Omental fat pad (tissue), 3 donors: ENCODE measurements at regions not wholly inside any gene's neighbourhood (a gene's known extent, or its start where the extent isn't known, plus 50 kb on each side); places are given as distances from the start of the nearest gene placed in this dataset.

Experiments
- ATAC-seq: fragments of 150-250 bp; one replicate; pipeline ENCODE4 v1.9.1; 2016; ENCODE audit warnings: mild to moderate bottlenecking, moderate library complexity; ENCODE audit not compliant: low FRiP score
- DNase-seq: peaks from one replicate; pipeline ENCODE4 v3.0.0-alpha.2; 2019; ENCODE audit warnings: low spot score
- CTCF ChIP-seq, 3 donors: fragments of 450-650 bp; IDR thresholded peaks; one replicate each; pipeline ENCODE4 v1.5.1; 2016 to 2017; ENCODE audit warnings: antibody characterized with exemption in 3 of 3, mild to moderate bottlenecking in 3 of 3, moderate library complexity in 2 of 3

DNA sequence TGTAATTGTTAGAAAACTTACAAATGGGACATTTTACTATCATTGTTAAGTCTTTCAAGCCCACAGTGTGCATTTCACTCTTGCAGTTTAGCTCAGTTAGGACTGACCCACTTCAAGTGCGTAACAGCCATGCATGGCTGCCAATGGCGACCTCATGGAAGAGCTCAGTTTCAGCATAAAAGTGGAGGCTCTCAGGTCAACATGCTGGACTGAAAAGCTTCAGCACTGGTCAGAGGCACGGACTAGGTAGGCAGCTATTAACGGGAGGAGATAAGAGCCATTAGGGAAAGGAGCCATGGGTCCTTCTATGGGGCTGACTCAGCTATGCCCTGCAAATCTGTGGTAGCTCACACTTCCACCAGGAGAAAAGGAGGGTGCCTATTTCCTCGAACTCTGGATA lies 101.8 kb downstream of the TTLL2 start:
- no peak for DNase-seq
- no peak for TF ChIP-seq CTCF (IDR thresholded peaks at IDR 0.05)
- no peak for ATAC-seq

- TF ChIP-seq CTCF (IDR thresholded peaks at IDR 0.05): no peak
- ATAC-seq: no peak
- DNase-seq: no peak
These were observed 103.9 kb downstream of the TTLL2 start for GRCh38 chr6:167428664-167429333.

- TF ChIP-seq CTCF (IDR thresholded peaks at IDR 0.05): no peak
- no peak for DNase-seq
- no peak for ATAC-seq
These were observed 104.5 kb downstream of the TTLL2 start for GRCh38 chr6:167429353-167429752.

DNA sequence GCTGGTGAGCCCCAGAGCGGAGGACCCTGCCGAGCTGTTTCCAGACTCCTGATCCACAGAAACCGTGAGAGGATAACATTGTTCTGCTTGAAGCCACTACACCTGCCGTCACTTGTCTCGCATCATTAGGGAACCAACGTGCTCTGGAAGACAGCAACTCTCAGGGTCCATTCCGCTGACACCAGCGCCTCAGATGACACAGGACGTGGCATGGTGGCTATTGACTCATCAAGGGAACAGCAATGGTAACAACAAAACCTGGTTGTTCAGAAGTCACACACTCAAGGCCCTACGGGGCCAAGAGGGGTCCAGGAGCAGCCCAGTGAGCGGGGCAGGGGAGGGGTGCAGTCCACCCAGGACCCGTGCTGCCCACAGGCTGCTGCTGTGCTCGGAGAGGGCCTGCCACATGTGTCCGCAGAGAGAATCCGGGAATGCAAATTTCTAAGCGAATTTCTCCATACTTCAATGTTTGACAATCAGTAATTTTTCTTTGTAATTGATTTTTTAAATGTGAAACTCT lies 110.4 kb downstream of the TTLL2 start:
- no peak for DNase-seq

DNA sequence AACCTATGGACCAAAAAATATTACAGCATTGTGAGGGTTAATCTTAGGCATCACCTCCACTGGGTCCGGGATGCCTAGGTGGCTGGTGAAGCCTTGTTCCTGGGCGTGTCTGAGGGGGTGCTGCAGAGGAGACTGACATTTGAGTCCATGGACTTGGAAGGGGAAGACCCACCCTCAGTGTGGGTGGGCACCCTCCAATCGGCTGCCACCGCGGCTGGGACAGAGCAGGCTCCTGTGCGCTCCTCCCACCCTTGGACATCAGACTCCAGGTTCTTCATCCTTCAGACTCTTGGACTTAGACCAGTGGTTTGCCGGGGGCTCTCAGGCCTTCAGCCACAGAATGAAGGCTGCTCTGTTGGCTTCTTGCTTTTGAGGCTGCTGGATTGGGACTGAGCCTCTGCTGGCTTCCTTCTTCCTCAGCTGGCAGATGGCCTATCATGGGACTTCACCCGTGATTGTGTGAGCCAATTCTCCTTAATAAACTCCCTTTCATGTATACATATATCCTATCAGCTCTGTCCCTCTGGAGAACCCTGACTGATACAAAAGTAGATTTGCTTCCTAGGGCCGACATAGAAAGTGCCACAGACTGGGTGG lies 113.1 kb downstream of the TTLL2 start:
- no peak for TF ChIP-seq CTCF (IDR thresholded peaks at IDR 0.05)
- no peak for ATAC-seq
- no peak for DNase-seq

More for the DNA sequence above, 110.4 kb downstream of the TTLL2 start:
- no peak for TF ChIP-seq CTCF (IDR thresholded peaks at IDR 0.05)
- no peak for ATAC-seq

- TF ChIP-seq CTCF (IDR thresholded peaks at IDR 0.05): no peak
- ATAC-seq (no peak), DNase-seq (no peak)
These were observed 116.9 kb downstream of the TTLL2 start for GRCh38 chr6:167441715-167442206.

DNA sequence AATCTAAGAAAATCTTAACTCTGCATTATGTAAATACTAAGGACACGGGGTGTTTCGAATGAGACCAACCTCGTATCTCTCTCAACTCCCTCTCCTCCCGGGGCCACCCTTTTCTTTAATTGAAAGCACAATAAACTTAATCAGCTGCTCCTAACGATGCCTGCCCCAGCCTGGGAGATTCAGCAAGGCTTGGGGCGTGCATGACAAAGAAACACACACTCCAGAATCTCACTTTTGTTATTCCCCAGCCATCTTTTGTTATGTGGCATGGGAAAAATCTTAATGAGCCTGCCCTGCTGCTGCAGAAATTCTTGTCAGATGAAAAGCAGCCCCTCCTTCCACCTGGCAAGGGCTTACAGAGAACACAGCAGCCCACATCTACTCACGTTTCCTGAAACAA lies 117.4 kb downstream of the TTLL2 start:
- ATAC-seq (no peak), DNase-seq (no peak)
- TF ChIP-seq CTCF (IDR thresholded peaks at IDR 0.05): no peak
